Fibroblast of pulmonary artery (primary cell): ENCODE measurements at regions not wholly inside any gene's neighbourhood (a gene's known extent, or its start where the extent isn't known, plus 50 kb on each side); places are given as distances from the start of the nearest gene placed in this dataset.

Experiments
- DNase-seq: peaks from one replicate; pipeline ENCODE4 v3.0.0-alpha.2; 2010; ENCODE audit warnings: low read depth
- H3K4me3 ChIP-seq: replicated peaks from 2 replicates; pipeline ENCODE4 v1.5.1; 2011; ENCODE audit warnings: low read depth, mild to moderate bottlenecking, control low read depth, low read length, moderate library complexity
- TF ChIP-seq, protein P1 (sequence below): IDR thresholded peaks from 2 replicates; pipeline ENCODE4 v1.5.1; 2011; ENCODE audit warnings: mild to moderate bottlenecking, control low read depth, low read length, inconsistent platforms; ENCODE audit errors: missing control alignments

DNA sequence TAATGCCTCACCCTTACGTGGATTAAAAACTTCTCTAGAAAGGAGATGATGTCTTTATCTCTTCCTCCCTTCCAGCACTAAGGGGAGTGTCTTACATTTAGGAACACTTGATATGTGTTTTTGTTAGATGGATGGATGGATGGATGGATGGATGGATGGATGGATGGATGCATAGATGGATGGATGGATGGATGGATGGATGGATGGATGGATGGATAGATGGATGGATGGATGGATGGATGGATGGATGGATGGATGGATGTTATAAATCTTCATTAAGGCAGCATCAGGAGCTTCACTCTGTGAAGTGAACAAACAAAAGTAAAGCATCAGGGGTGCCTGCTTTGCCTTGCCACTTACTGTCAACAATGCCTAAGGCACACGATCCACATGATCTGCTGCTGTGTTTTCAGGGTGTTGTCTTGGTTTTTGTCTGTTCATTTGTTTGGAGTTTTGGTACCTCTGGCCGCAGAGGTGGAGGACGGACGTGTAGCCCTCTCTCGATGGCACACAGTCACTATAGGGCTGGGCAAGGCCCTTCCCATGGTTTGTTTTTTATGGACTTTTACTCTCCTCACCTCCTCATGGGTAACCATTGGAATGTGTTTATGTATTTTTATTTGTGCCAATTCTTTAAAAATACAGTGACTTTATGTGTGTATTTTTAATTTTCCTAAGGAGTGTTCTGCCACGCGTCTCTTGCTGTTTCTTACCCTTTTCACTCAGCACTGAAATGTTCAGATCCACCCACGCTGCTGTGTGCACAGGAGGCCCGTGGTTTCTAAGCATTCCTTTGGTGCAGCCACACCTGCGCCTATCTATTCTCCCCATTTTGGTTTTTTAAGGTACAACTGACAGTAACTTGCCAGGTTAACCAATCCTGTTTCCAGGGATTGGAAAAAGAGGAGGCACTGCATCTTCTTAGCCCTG, 91.8 kb upstream of the ENPP6 start:
- no peak for DNase-seq
- H3K4me3 ChIP-seq: no peak overlapping the region
- TF ChIP-seq, protein P1, sequence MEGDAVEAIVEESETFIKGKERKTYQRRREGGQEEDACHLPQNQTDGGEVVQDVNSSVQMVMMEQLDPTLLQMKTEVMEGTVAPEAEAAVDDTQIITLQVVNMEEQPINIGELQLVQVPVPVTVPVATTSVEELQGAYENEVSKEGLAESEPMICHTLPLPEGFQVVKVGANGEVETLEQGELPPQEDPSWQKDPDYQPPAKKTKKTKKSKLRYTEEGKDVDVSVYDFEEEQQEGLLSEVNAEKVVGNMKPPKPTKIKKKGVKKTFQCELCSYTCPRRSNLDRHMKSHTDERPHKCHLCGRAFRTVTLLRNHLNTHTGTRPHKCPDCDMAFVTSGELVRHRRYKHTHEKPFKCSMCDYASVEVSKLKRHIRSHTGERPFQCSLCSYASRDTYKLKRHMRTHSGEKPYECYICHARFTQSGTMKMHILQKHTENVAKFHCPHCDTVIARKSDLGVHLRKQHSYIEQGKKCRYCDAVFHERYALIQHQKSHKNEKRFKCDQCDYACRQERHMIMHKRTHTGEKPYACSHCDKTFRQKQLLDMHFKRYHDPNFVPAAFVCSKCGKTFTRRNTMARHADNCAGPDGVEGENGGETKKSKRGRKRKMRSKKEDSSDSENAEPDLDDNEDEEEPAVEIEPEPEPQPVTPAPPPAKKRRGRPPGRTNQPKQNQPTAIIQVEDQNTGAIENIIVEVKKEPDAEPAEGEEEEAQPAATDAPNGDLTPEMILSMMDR: no peak

DNA sequence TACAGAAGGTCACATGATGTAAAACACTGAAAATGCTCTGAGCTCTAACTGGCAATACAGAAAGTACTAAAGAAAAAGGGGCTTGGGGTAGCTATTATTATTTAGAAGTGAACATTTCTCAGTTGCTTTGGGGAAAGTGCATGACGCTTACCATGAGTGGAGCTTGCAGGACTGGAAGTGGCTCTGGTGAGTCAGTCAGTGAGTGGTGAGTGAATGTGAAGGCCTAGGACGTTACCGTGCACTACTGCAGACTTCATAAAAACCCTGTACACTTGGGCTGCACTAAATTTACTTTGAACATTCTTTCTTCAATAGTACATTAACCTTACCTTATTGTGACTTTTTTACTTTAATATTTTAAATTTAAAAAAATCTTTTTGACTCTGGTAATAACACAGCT, 89.3 kb upstream of the ENPP6 start:
- no peak overlapping the region for H3K4me3 ChIP-seq
- DNase-seq: no peak
- TF ChIP-seq, protein P1: no peak

DNA sequence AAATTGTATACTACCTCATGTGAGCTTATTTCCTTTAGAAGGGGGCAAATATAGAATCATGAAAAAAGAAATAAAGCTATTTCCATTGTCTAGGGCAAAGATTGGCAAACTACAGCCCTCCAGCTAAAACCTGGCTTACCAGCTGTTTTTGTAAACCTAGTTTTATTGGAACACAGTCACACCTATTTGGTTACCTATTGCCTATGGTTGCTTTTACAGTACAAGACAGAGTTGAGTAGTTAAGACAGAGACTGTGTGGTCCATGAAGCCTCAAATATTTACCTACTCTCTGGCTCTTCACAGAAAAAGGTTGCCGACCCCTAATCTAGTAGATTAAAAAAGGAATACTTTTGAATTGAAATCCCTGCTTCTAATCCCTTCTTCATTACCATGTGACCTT, 88.8 kb upstream of the ENPP6 start:
- H3K4me3 ChIP-seq: no peak overlapping the region
- no peak for DNase-seq
- TF ChIP-seq, protein P1: no peak

DNA sequence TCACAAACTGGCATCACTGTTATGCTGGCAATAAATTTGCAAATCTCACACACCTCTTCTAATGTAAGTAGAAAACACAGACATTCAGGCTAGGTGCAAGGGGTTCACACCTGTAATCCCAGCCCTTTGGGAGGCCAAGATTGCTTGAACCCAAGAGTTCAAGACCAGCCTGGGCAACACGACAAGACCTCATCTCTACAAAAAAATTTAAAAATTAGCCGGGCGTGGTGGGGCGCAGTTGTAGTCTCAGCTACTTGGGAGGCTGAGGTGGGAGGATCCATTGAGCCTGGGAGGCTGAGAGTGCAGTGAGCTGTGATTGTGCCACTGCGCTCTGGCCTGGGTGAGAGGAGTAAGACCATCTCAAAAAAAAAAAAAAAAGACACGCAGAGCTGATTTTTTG, 83.1 kb upstream of the ENPP6 start:
- DNase-seq: no peak
- TF ChIP-seq, protein P1: no peak
- H3K4me3 ChIP-seq: no peak overlapping the region

DNA sequence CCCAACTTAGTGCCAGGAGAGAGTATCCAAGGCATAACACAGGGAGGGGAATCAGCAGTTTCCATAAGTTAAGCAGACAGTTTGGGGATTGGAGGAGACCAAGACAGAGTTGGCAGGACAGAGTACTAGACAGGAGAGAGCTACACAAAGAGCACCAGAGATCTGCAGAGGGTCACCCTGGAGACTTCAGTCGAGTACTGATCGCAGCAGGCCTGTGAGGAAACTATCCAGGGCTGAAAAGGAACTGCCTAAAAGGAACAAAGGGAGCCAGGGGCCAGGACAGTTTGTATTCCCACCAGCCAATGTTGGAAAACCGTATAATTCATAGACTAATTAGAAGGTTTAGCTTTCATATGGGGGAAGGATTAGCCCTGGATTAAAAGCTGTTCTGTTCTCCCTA, 80.6 kb upstream of the ENPP6 start:
- DNase-seq: no peak
- H3K4me3 ChIP-seq: no peak overlapping the region
- TF ChIP-seq, protein P1: no peak

DNA sequence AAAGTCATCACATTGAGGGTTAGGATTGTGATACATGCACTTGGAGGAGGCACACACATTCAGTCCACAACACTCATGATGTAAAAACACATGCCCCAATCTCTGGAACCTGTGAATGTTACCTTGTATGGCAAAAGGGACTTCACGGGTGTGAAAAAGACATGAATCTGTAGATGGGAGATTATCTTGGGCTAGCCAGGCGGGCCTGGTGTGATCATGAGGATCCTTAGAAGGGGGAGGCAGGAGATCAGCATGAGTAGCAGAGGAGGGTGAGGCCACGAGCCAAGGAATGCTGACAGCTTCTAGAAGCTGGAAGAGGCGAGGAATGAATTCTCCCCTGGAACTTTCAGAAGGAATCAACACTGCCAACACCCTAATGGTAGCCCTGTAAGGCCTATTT, 77.5 kb upstream of the ENPP6 start:
- H3K4me3 ChIP-seq: no peak overlapping the region
- no peak for DNase-seq
- TF ChIP-seq, protein P1: no peak
